ENCODE measurements at regions not wholly inside any gene's neighbourhood (a gene's known extent, or its start where the extent isn't known, plus 50 kb on each side); places are given as distances from the start of the nearest gene placed in this dataset.

DNA sequence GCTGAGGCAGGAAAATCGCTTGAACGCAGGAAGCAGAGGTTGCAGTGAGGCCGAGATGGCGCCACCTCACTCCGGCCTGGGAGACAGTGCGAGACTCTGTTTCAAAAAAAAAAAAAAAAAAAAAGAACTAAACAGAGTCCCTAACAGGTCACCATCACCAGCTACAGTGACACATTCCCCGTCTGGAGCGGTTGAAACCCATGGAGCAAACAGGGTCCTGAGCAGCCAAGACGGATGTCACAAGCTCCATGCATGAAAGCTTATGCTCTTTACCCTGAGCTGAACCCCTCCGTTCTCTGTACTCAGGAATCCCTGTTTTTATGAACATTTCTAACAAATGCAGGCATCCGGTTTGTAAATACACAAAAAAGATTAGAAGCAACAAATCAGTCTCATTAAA is 55.9 kb upstream of the LAPTM4A start:
- Histone ChIP-seq H3K9me2 (ENCODE audit: insufficient read depth) (no peaks in the 10 kb centered on the region), H3K9ac (ENCODE audit: low read length) (no peak overlapping the region), H4K20me1 (ENCODE audit: insufficient read depth) (no peaks in the 10 kb centered on the region), H3K4me2 (ENCODE audit: low read length) (no peak overlapping the region), H3K36me3 (ENCODE audit: control insufficient read depth in 1 of 2, insufficient read depth in 2 of 2, low read length in 2 of 2) (no peaks in the 10 kb centered on the region), H3K4me1 (ENCODE audit: control insufficient read depth in 1 of 2, insufficient read depth in 2 of 2, low read length in 2 of 2) (no peaks in the 10 kb centered on the region; a peak in 1 of 4 replicates), H3K27ac (ENCODE audit: low read depth, low read length) (no peak overlapping the region), H3K27me3 (ENCODE audit: insufficient read depth, low read length) (no peaks in the 10 kb centered on the region), H3K9me3 (ENCODE audit: control insufficient read depth in 1 of 2, insufficient read depth in 1 of 2, low read depth in 1 of 2, low read length in 2 of 2) (no peaks in the 10 kb centered on the region), H3K79me2 (ENCODE audit: insufficient read depth, low read length) (no peaks in the 10 kb centered on the region), H2AFZ (ENCODE audit: low read depth, low read length, poor library complexity, severe bottlenecking) (no peak overlapping the region), H3K4me3 (replicated peaks in 1 of 2; ENCODE audit: low read depth in 1 of 2, low read length in 2 of 2) (no peak overlapping the region)
- DNase-seq (ENCODE audit: low read depth, low spot score) (no peak), ATAC-seq (no peak)
- ChIA-PET CTCF (interaction anchor here (1.3 kb wide), 1 partner anchor 91 kb away, joined by 3 read pairs; no protein-coding TSS in a partner anchor), POLR2A (no interaction called here), RAD21 (ENCODE audit: low non-redundant PET in 1 of 2, low total read pairs in 2 of 2, uncharacterized antibody in 2 of 2, unreplicated experiment in 2 of 2) (no interaction called here)
- intact Hi-C loops (cut with micrococcal nuclease), result no loop called here
- BruUV-seq (replicated peaks), result no TSS peak
- TF ChIP-seq CBX3 (IDR thresholded peaks at IDR 0.05; ENCODE audit: low read depth) (no peak), SP1 (IDR thresholded peaks at IDR 0.05; ENCODE audit: low read depth) (no peak), ELF1 (IDR thresholded peaks at IDR 0.05; ENCODE audit: borderline replicate concordance, low read depth) (no peak), ZFX (IDR thresholded peaks at IDR 0.05) (no peak), EGR1 (IDR thresholded peaks at IDR 0.05; ENCODE audit: low read depth) (no peak), ZNF274 (IDR thresholded peaks at IDR 0.05; ENCODE audit: low read depth, low read length) (no peak)
- TF ChIP-seq, protein P1, sequence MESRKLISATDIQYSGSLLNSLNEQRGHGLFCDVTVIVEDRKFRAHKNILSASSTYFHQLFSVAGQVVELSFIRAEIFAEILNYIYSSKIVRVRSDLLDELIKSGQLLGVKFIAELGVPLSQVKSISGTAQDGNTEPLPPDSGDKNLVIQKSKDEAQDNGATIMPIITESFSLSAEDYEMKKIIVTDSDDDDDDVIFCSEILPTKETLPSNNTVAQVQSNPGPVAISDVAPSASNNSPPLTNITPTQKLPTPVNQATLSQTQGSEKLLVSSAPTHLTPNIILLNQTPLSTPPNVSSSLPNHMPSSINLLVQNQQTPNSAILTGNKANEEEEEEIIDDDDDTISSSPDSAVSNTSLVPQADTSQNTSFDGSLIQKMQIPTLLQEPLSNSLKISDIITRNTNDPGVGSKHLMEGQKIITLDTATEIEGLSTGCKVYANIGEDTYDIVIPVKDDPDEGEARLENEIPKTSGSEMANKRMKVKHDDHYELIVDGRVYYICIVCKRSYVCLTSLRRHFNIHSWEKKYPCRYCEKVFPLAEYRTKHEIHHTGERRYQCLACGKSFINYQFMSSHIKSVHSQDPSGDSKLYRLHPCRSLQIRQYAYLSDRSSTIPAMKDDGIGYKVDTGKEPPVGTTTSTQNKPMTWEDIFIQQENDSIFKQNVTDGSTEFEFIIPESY (IDR thresholded peaks at IDR 0.05; ENCODE audit: extremely low read depth, insufficient replicate concordance, low read length), result no peak

DNA sequence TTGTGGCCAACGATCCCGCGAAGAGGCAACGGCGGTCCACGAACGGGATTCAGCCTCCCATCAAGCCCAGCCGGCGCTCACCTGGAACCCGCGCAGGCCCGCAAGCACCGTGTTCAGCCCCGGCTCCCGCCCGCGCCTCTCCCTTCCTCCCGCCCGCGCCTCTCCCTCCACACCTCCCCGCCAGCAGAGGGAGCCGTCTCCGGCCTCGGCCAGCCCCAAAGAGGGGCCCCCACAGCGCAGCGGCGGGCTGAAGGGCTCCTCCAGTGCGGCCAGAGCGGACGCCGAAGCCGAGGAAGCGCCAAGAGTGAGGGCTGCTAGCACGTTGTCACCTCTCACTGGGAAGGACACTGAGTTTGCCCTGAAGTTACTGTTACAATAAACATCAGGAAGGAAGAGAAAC is 55.3 kb upstream of the LAPTM4A start:
- no peak overlapping the region for H3K9ac ChIP-seq (ENCODE audit: low read length)
- TF ChIP-seq, protein P2, sequence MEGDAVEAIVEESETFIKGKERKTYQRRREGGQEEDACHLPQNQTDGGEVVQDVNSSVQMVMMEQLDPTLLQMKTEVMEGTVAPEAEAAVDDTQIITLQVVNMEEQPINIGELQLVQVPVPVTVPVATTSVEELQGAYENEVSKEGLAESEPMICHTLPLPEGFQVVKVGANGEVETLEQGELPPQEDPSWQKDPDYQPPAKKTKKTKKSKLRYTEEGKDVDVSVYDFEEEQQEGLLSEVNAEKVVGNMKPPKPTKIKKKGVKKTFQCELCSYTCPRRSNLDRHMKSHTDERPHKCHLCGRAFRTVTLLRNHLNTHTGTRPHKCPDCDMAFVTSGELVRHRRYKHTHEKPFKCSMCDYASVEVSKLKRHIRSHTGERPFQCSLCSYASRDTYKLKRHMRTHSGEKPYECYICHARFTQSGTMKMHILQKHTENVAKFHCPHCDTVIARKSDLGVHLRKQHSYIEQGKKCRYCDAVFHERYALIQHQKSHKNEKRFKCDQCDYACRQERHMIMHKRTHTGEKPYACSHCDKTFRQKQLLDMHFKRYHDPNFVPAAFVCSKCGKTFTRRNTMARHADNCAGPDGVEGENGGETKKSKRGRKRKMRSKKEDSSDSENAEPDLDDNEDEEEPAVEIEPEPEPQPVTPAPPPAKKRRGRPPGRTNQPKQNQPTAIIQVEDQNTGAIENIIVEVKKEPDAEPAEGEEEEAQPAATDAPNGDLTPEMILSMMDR (IDR thresholded peaks at IDR 0.05 in 2 of 3, conservative IDR thresholded peaks at IDR 0.05 in 1 of 3; ENCODE audit: borderline replicate concordance in 1 of 3, insufficient read depth in 1 of 3, low read depth in 2 of 3, low read length in 2 of 3), result peak in 2 of 3 experiments; percentile 22 to 41; a peak in 3 of 6 replicates
- no peak for TF ChIP-seq EZH2 (IDR thresholded peaks at IDR 0.05)
- H4K20me1 ChIP-seq (ENCODE audit: insufficient read depth), result no peaks in the 10 kb centered on the region
- POLR2A ChIA-PET, result no interaction called here
- ATAC-seq (peak; percentile 57; the same call in 1 of the 2 replicates), DNase-seq (ENCODE audit: low read depth, low spot score) (no peak)
- H3K36me3 ChIP-seq (ENCODE audit: control insufficient read depth in 1 of 2, insufficient read depth in 2 of 2, low read length in 2 of 2), result no peaks in the 10 kb centered on the region
- H3K9me2 ChIP-seq (ENCODE audit: insufficient read depth), result no peaks in the 10 kb centered on the region
- intact Hi-C loops (cut with micrococcal nuclease), result no loop called here
- H3K27me3 ChIP-seq (ENCODE audit: insufficient read depth, low read length), result no peaks in the 10 kb centered on the region
- RAD21 ChIA-PET (ENCODE audit: low non-redundant PET in 1 of 2, low total read pairs in 2 of 2, uncharacterized antibody in 2 of 2, unreplicated experiment in 2 of 2), result no interaction called here
- H3K4me2 ChIP-seq (ENCODE audit: low read length), result no peak overlapping the region
- CTCF ChIA-PET, result interaction anchor here (1.3 kb wide), 1 partner anchor 91 kb away, joined by 3 read pairs; no protein-coding TSS in a partner anchor
- no peak overlapping the region for H2AFZ ChIP-seq (ENCODE audit: low read depth, low read length, poor library complexity, severe bottlenecking)
- no peaks in the 10 kb centered on the region for H3K9me3 ChIP-seq (ENCODE audit: control insufficient read depth in 1 of 2, insufficient read depth in 1 of 2, low read depth in 1 of 2, low read length in 2 of 2)
- H3K27ac ChIP-seq (ENCODE audit: low read depth, low read length), result no peak overlapping the region
- no TSS peak for BruUV-seq (replicated peaks)
- H3K4me1 ChIP-seq (ENCODE audit: control insufficient read depth in 1 of 2, insufficient read depth in 2 of 2, low read length in 2 of 2), result no peaks in the 10 kb centered on the region; a peak in 1 of 4 replicates
- H3K4me3 ChIP-seq (replicated peaks in 1 of 2; ENCODE audit: low read depth in 1 of 2, low read length in 2 of 2), result no peak overlapping the region
- H3K79me2 ChIP-seq (ENCODE audit: insufficient read depth, low read length), result no peaks in the 10 kb centered on the region
